ENCODE measurements at regions not wholly inside any gene's neighbourhood (a gene's known extent, or its start where the extent isn't known, plus 50 kb on each side); places are given as distances from the start of the nearest gene placed in this dataset.

GRCh38 chr3:72128921-72129320 lies 344.0 kb upstream of the PROK2 start:
- DNase-seq (ENCODE audit: extremely low spot score, insufficient read length, low read depth): no peak
- no peak for FAIRE-seq

GRCh38 chr3:72127844-72128243 lies 342.9 kb upstream of the PROK2 start:
- DNase-seq (ENCODE audit: extremely low spot score, insufficient read length, low read depth) (no peak), FAIRE-seq (no peak)

GRCh38 chr3:72127224-72127612 lies 342.3 kb upstream of the PROK2 start:
- FAIRE-seq (no peak), DNase-seq (ENCODE audit: extremely low spot score, insufficient read length, low read depth) (no peak)

GRCh38 chr3:72126441-72127223 lies 341.7 kb upstream of the PROK2 start:
- FAIRE-seq: no peak

GRCh38 chr3:72123908-72124441 lies 339.0 kb upstream of the PROK2 start:
- DNase-seq (ENCODE audit: extremely low spot score, insufficient read length, low read depth): no peak
- peak; percentile 70 for FAIRE-seq

More at GRCh38 chr3:72126441-72127223, 341.7 kb upstream of the PROK2 start:
- no peak for DNase-seq (ENCODE audit: extremely low spot score, insufficient read length, low read depth)

GRCh38 chr3:72120806-72121778 lies 336.1 kb upstream of the PROK2 start:
- FAIRE-seq: peak; percentile 29
- DNase-seq (ENCODE audit: extremely low spot score, insufficient read length, low read depth): no peak

- FAIRE-seq: peak; percentile 26
- no peak for DNase-seq (ENCODE audit: extremely low spot score, insufficient read length, low read depth)
Observed at GRCh38 chr3:72120039-72120438, 335.1 kb upstream of the PROK2 start.

GRCh38 chr3:72118628-72119027 lies 333.7 kb upstream of the PROK2 start:
- DNase-seq (ENCODE audit: extremely low spot score, insufficient read length, low read depth): no peak
- no peak for FAIRE-seq

- FAIRE-seq: no peak
- DNase-seq (ENCODE audit: extremely low spot score, insufficient read length, low read depth): no peak
Observed at GRCh38 chr3:72116226-72116625, 331.3 kb upstream of the PROK2 start.

- FAIRE-seq: no peak
- DNase-seq (ENCODE audit: extremely low spot score, insufficient read length, low read depth): no peak
Observed at GRCh38 chr3:72115307-72115706, 330.4 kb upstream of the PROK2 start.

GRCh38 chr3:72114773-72115172 lies 329.8 kb upstream of the PROK2 start:
- DNase-seq (ENCODE audit: extremely low spot score, insufficient read length, low read depth) (no peak), FAIRE-seq (no peak)

- FAIRE-seq: no peak
Observed at GRCh38 chr3:72113964-72114363, 329.0 kb upstream of the PROK2 start.

GRCh38 chr3:72113564-72113963 lies 328.6 kb upstream of the PROK2 start:
- FAIRE-seq: no peak
- DNase-seq (ENCODE audit: extremely low spot score, insufficient read length, low read depth): no peak

More at GRCh38 chr3:72113964-72114363, 329.0 kb upstream of the PROK2 start:
- DNase-seq (ENCODE audit: extremely low spot score, insufficient read length, low read depth): no peak

GRCh38 chr3:72112435-72112834 lies 327.5 kb upstream of the PROK2 start:
- DNase-seq (ENCODE audit: extremely low spot score, insufficient read length, low read depth) (no peak), FAIRE-seq (no peak)

- FAIRE-seq: no peak
- DNase-seq (ENCODE audit: extremely low spot score, insufficient read length, low read depth): no peak
Observed at GRCh38 chr3:72111265-72112205, 326.6 kb upstream of the PROK2 start.

- no peak for FAIRE-seq
- no peak for DNase-seq (ENCODE audit: extremely low spot score, insufficient read length, low read depth)
Observed at GRCh38 chr3:72109327-72110259, 324.6 kb upstream of the PROK2 start.

- FAIRE-seq: no peak
- DNase-seq (ENCODE audit: extremely low spot score, insufficient read length, low read depth): no peak
Observed at GRCh38 chr3:72105306-72105705, 320.4 kb upstream of the PROK2 start.

GRCh38 chr3:72102112-72102616 lies 317.2 kb upstream of the PROK2 start:
- DNase-seq (ENCODE audit: extremely low spot score, insufficient read length, low read depth) (no peak), FAIRE-seq (peak; percentile 94)

Measured in GM18507 (cell line).